ENCODE measurements at regions not wholly inside any gene's neighbourhood (a gene's known extent, or its start where the extent isn't known, plus 50 kb on each side); places are given as distances from the start of the nearest gene placed in this dataset.
"Not testable (repeated sequence)": the region's sequence is repeated elsewhere in the genome, so short reads cannot be mapped to it uniquely, and the experiment has no call there.

DNA sequence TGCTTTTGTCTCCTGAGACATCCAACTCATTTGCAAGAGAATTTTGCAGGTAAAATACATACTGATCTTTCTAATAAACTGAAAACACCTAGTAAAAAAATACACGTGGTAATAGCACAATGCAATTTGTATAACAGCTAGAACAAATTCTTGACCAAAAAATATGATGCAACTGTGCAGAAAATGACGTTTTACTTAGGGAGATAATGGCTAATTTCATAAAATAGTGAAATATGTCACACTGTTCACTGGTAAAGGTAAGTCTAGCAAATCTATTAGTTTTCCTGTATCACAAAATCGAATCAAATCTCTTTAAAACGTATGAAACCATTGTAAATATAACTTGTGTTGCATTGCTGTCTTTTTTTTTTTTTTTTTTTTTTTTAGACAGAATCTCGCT lies 130.0 kb downstream of the VPREB1 start:
- DNase-seq (ENCODE audit: insufficient read length, low spot score) (no peak), FAIRE-seq (no peak)
- no peak for TF ChIP-seq POLR2A (IDR thresholded peaks at IDR 0.05; ENCODE audit: low read depth, low read length)

DNA sequence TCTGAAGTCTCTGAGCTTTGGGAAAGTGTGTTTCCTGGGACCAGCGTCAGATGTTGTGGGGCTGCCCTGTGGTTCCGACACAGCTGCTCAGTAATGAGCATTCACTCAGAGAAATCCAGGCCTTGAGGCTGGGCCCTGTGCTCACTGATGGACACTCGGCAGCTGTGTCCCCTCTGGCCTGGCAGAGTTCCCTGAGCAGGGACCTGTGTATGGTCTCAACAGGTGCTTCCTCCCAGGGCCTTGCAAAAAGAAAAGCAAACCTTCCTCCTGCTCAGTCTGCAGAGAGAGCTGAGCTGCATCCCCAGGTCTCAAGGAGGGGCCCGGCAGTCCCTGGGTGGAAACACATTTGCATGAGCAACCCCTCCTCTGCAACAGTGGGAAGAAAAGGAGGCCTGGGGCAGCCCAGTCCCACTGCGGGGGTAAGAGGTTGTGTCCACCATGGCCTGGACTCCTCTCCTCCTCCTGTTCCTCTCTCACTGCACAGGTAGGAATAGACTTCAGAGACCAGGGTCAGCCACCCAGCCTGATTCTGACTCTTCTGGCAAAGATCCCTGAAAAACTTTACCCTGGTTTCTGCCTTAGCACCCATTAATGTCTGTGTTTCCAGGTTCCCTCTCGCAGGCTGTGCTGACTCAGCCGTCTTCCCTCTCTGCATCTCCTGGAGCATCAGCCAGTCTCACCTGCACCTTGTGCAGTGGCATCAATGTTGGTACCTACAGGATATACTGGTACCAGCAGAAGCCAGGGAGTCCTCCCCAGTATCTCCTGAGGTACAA lies 131.2 kb downstream of the VPREB1 start:
- FAIRE-seq (no peak), DNase-seq (ENCODE audit: insufficient read length, low spot score) (no peak)
- TF ChIP-seq POLR2A (IDR thresholded peaks at IDR 0.05; ENCODE audit: low read depth, low read length) = no peak

GRCh38 chr22:22376352-22376706 lies 131.7 kb downstream of the VPREB1 start:
- no peak for TF ChIP-seq POLR2A (IDR thresholded peaks at IDR 0.05; ENCODE audit: low read depth, low read length)
- FAIRE-seq = no peak
- no peak for DNase-seq (ENCODE audit: insufficient read length, low spot score)

- not testable (repeated sequence) for DNase-seq (ENCODE audit: insufficient read length, low spot score); FAIRE-seq
Measured at GRCh38 chr22:22376884-22377283, 131.7 kb downstream of the ZNF280B start.

DNA sequence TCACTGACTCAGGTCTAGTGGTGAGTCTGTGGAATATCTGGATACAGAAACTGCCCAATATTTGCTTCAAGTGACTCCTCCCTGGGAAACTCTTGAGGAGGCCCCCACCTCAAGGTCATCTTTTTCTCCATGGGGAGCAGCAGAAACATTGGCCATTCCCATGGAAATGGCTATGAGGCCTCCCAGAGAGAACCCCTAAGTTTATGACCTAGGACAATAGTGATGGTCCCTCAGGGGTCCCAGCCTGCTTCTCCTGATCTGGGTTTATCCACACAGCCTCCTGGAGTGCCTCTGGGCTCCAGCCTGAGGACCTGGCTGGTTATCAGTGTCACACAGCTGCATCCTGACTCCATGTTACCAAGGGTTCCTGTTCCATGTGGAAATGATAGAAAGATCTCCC lies 131.2 kb downstream of the ZNF280B start:
- TF ChIP-seq POLR2A (IDR thresholded peaks at IDR 0.05; ENCODE audit: low read depth, low read length) = no peak
- DNase-seq (ENCODE audit: insufficient read length, low spot score) (no peak), FAIRE-seq (no peak)

DNA sequence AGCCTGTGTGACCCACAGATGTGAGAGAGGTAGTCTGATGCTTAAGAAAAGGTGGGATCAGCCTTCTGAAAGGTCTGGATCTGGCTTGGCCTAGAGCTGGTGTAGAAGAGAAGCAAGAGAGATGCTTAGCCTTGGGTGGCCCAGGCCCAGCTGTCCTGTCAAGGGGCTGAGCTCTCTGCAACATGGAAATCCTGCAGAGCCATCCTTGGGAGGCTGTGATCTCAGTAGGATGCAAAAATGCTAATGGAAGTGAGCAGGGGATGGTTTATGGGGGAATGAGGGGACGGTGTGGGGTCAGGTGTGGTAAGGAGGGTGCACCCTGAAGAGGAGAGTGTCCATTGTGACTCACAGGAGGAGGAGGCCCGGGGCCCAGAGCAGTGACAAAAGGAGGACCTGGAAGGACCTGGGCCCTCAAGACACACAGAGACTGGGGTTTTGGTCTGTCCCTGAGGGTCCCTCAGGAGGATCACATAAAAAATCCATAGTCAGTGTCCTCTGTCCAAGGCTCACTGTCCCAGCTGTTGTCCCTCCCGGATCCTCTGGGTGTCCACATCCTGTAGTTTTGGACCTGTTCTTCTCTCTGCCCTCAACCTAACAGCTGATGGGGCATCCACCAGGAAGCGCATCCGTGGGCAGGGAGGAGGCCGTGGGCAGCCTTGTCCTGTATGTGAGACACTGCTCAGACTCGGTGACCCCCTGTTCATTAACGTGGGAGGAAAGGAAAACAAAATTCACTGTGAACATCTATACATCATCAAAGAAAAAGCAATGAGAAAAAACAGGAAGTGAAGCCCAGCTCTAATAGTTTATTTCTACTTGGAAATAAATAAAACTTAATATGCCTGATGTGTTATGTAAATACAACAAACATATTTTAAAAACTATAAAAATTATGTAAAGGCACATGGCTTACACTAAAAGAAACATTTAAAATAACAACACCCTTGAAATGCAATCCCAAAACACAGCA lies 129.8 kb downstream of the ZNF280B start:
- TF ChIP-seq POLR2A (IDR thresholded peaks at IDR 0.05; ENCODE audit: low read depth, low read length) = no peak
- DNase-seq (ENCODE audit: insufficient read length, low spot score) (no peak), FAIRE-seq (no peak)

- no peak for TF ChIP-seq POLR2A (IDR thresholded peaks at IDR 0.05; ENCODE audit: low read depth, low read length)
- FAIRE-seq (no peak), DNase-seq (ENCODE audit: insufficient read length, low spot score) (no peak)
Measured at GRCh38 chr22:22380098-22381030, 128.2 kb downstream of the ZNF280B start.

DNA sequence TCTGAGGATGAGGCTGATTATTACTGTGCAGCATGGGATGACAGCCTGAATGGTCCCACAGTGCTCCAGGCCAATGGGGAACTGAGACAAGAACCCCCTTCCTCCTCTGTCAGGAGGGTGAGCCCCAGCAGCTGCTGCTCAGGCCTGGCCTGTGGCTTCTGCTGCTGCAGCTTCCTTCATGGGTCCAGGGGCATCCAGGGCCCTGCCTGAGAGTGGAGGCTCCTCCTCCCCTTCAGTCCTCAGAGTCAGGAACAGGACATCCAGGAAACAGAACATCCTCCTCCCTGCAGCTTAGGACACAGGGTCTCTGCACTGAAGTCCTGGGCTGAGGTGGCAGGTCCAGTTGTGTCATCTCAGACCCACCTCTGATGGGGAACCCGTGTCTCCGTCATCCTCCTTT lies 127.2 kb downstream of the ZNF280B start:
- FAIRE-seq = not testable (repeated sequence)

DNA sequence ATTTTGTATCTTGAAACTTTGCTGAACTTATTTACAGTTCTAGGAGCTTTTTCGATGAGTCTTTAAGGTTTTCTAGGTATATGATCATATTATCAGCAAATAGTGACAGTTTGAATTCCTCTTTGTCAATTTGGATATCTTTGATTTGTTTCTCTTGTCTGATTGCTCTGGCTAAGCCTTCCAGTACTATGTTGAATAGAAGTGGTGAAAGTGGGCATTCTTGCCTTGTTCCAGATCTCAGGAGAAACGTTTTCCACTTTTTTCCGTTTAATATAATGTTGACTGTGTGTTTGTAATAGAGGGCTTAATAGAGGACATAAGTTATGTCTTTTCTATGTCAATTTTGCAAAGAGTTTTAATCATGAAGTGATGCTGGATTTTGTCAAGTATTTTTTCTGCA lies 124.3 kb downstream of the ZNF280B start:
- no peak for DNase-seq (ENCODE audit: insufficient read length, low spot score)
- no peak for FAIRE-seq
- TF ChIP-seq POLR2A (IDR thresholded peaks at IDR 0.05; ENCODE audit: low read depth, low read length) = no peak

More for the DNA sequence above, 127.2 kb downstream of the ZNF280B start:
- not testable (repeated sequence) for DNase-seq (ENCODE audit: insufficient read length, low spot score)

DNA sequence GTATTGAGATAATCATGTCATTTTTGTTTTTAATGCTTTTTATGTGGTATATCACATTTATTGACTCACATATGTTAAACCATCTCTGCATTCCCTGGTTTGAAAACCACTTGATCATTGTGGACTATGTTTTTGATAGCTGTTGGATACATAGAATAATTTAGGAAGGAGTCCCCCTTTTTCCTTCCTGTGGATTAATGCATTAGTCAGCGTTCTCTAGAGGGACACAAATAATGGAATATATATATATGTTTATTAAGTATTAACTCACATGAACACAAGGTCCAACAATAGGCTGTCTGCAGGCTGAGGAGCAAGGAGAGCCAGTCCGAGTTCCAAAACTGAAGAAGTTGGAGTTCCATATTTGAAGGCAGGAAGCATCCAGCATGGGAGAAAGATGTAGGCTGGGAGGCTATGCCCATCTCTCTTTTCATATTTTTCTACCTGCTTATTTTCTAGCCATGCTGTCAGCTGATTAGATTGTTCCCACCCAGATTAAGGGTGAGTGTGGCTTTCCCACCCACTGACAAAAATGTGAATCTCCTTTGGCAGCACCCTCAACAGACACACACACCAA lies 123.8 kb downstream of the ZNF280B start:
- FAIRE-seq = no peak
- no peak for DNase-seq (ENCODE audit: insufficient read length, low spot score)
- no peak for TF ChIP-seq POLR2A (IDR thresholded peaks at IDR 0.05; ENCODE audit: low read depth, low read length)

GRCh38 chr22:22386602-22387385 lies 121.7 kb downstream of the ZNF280B start:
- FAIRE-seq (no peak), DNase-seq (ENCODE audit: insufficient read length, low spot score) (no peak)
- no peak for TF ChIP-seq POLR2A (IDR thresholded peaks at IDR 0.05; ENCODE audit: low read depth, low read length)

- TF ChIP-seq POLR2A (IDR thresholded peaks at IDR 0.05; ENCODE audit: low read depth, low read length) = no peak
- DNase-seq (ENCODE audit: insufficient read length, low spot score) (no peak), FAIRE-seq (no peak)
Measured at GRCh38 chr22:22387386-22387736, 121.2 kb downstream of the ZNF280B start.

- no peak for TF ChIP-seq POLR2A (IDR thresholded peaks at IDR 0.05; ENCODE audit: low read depth, low read length)
- FAIRE-seq = no peak
- DNase-seq (ENCODE audit: insufficient read length, low spot score) = no peak
Measured at GRCh38 chr22:22388090-22388489, 120.5 kb downstream of the ZNF280B start.
